Endothelial cell of hepatic sinusoid (primary cell): ENCODE measurements at regions not wholly inside any gene's neighbourhood (a gene's known extent, or its start where the extent isn't known, plus 50 kb on each side); places are given as distances from the start of the nearest gene placed in this dataset.

ENCODE experiments used
- in situ Hi-C: cut with HindIII; loops from 2 replicates; pipeline ENCODE4 v1.10.0; 2017; ENCODE audit warnings: low sequenced_read_pairs

GRCh38 chr7:41536873-41537665 is 165.8 kb downstream of the INHBA start:
- in situ Hi-C loops: no loop called here

GRCh38 chr7:41536122-41536872 is 166.6 kb downstream of the INHBA start:
- in situ Hi-C loops: no loop called here

DNA sequence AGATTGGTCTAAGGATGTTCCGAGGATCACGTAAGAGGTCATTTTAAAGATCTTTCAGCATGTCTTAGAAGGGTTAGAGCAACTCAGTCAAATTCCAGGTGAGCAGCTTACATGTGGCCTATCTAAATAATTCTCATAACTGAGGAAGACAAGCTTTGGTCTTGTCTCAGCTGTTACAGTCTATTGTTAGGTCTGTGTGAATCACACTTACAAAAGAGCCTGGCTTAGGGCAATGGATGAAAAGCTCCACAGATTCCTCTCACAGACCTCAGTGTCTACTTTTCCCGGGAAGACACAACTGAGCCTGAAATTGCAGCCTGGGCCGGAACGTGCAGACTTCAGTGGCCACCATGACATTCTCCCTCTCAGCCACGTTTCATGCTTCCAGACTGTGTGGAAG is 173.1 kb downstream of the INHBA start:
- in situ Hi-C loops: no loop called here

- in situ Hi-C loops: no loop called here
Measured at GRCh38 chr7:41524876-41525275, 178.0 kb downstream of the INHBA start.

DNA sequence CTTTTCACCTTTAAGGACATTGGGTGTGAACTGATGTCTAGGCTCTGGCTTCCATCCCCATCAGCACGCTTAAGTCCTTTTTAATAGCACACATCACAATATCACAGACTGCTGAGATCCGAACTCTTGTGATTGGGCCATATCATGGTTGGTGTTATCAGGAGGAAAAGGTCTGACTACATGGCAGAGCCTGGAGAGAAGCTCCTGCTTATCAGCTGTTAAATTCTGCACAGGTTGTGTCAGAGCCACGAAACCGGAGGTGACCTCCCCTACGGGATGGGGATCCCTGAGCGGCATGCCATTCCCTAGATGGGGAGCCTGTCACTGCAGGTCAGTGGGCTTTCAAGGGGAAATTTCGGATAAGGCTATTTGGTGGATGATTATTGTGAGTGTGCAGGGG is 182.4 kb downstream of the INHBA start:
- in situ Hi-C loops: no loop called here

DNA sequence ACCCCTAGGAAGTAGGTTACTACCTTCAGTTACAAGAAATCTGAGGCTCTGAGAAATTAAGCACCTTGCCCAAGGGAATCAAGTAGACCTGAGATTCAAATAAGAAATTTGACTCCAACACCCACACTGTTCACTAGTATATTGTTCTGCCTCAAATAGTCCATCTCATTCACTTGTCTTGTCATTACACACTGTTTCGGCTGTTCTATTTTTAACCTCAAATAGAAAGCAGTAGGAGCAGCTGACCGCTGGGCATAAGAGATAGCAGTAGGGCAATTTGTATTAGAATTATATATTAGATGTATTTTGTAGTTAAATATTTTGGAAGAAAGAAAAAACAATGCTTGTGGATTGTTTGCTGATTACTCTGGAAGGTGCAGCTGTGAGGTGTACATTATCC is 185.1 kb downstream of the INHBA start:
- in situ Hi-C loops: no loop called here

DNA sequence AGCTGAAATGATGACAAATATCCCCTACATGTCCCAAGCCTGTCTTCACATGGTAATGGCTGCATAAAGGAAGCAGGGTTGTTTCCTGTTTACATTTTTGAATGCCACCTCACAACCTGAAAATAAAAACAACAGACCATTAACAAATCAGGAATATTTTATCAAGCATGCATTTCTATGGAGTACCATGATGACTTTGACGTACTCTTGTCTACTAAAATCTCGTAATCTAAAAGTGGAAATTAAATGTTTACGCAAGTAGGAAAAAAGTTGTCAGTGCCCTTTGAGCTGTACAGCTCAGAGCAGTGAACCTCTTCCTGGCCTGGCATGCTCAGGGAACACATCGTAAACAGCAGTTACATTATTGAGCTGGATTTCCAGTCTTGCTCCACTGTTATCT is 194.1 kb downstream of the INHBA start:
- in situ Hi-C loops: loop anchor here (5.0 kb wide), 1 partner anchor 46 kb away; no protein-coding TSS in a partner anchor

DNA sequence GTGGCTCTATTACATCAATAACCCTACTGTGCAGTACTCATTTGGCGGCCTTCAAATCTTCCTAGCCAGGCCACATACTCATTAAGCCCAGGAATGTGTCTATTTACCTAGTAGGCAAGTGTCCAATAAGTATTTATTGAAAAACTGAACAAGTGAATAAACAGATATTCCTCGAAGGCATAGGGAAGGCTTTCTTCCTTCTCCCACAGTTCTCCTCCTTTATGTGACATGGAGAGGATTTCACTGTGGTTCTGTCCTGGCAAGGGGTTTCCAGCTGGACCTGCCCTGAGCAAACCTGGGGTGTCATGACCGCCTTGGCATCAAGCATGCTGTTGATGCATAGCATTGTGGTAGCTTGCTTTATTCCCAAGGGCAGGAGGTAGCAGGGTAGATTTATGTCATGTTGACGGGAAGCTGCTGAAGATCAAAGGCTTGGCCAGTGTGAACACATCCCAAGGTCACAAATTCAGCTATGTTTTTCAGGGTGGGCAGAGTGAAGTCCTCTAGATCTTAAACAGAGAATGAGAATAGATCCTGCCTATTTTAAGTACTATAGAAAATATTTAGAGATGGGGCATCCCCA is 195.1 kb downstream of the INHBA start:
- in situ Hi-C loops: loop anchor here (5.0 kb wide), 1 partner anchor 45 kb away; no protein-coding TSS in a partner anchor

- in situ Hi-C loops: no loop called here
Measured at GRCh38 chr7:41504214-41504980, 198.5 kb downstream of the INHBA start.

- in situ Hi-C loops: no loop called here
Measured at GRCh38 chr7:41503438-41503837, 199.5 kb downstream of the INHBA start.

- in situ Hi-C loops: no loop called here
Measured at GRCh38 chr7:41501466-41501865, 201.4 kb downstream of the INHBA start.

- in situ Hi-C loops: no loop called here
Measured at GRCh38 chr7:41501006-41501405, 201.9 kb downstream of the INHBA start.

- in situ Hi-C loops: no loop called here
Measured at GRCh38 chr7:41492603-41493002, 210.3 kb downstream of the INHBA start.

DNA sequence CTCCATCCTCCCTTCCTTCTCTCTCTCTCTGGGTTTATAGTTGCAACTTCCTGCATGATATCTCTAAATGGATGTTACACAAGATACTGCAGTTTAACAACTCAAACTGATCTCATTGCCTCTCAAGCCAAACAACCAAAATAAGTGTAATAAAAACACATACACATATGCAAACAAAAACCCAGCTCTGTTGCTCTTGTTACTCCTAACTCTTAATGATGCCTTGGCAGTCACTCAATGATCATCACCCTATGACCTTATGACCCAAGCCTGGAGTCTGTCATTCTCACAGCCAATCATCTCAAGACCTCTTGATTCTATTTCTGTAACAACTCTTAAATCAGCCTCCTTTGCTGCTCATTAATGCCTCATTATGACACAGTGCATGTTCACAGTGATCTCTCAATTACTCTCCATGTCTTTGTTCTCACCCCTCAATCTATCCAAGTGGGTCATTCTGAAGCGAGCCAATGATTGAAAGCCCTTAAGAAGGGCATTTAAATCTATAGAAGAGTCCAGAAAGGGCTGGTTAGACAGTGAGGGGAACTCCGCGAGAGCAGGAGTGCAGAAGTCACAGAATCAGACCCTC is 210.9 kb downstream of the INHBA start:
- in situ Hi-C loops: no loop called here

- in situ Hi-C loops: no loop called here
Measured at GRCh38 chr7:41491308-41491707, 211.6 kb downstream of the INHBA start.

DNA sequence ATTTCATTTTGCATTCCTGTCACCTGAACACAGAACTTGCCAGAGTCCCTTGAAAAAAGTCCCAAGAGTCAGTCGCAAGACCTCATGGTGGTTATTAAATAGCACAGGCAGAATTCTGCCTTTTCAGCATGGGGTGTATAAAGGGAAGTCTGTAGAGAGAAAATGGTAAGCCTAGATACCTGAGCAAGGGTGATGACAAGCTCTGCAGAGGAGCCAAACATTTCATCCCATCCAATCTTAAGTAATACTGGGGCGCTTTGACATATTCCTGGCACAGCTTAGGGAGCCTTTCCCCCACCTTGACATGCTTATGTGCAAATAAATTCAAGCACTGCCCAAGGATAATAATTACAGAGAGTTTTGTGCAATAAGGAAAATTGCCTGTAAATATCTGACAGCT is 213.0 kb downstream of the INHBA start:
- in situ Hi-C loops: no loop called here

DNA sequence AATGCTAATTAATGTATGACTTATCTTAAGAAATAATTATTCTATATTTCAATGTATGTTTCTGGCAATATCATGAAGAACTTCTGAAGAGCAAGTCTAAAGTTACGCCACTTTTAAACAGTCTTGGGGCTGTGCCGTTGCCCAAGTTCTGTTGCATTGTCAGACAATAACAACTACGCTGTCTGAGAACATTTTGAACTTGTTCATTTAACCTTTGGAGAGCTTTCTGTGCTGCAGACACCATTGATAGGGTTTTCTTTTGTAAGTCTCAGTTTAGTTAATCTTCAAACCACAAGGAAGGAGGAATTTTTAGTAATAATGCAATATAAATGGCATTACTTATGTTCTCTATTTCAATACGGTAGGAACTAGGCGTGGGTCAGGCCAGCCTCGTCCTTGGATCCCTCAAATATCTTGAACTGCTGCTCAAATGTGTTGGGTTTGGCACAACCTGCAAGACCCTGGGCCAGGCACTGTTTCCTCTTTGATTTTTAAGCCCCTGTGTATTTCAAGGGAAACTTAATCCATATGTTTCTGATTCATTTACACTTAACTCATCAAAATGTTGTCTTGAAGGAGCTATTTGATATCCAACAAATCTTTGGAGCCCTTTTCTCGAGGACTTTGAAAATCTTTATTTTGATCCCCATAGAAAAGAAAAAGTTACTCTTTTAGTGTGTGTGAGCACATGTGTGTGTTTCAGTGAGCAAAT is 215.5 kb downstream of the INHBA start:
- in situ Hi-C loops: no loop called here

DNA sequence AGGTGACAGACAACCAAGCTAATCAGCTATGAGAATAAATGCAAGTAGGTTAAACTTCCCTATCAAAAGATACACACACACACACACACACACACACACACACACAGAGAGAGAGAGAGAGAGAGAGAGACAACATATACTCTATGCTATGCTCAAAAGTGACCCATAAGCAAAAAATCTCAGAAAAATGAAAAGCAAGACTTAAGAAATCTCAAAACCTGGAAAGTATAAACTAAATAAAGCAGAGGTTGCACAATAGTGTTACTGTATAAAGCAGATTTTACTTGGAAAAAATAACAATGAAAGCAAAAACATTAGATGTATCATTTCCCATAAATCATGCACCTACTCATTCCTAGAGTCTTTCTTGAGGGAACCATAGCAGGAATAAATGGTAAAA is 221.5 kb downstream of the INHBA start:
- in situ Hi-C loops: no loop called here

DNA sequence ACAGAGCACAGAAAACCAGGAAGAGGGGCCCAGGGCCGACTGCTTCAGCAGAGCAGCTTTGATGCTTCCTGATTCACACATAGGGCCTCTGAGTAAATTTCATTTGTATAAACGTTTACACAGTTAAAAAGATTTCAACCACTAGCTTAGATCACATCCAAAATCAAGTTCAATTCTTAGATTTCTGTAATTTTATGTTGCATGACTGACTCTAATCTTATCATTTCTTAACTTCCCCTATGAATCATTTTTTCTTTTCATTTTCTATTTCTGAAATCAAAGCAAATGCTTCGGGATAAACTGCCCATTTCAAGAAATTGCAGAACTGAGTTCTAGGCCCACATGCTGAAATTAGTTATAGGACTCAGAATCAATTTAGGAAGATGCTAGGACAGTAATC is 224.7 kb downstream of the INHBA start:
- in situ Hi-C loops: no loop called here

- in situ Hi-C loops: no loop called here
Measured at GRCh38 chr7:41476460-41476803, 226.5 kb downstream of the INHBA start.
